ENCODE measurements at regions not wholly inside any gene's neighbourhood (a gene's known extent, or its start where the extent isn't known, plus 50 kb on each side); places are given as distances from the start of the nearest gene placed in this dataset.

DNA sequence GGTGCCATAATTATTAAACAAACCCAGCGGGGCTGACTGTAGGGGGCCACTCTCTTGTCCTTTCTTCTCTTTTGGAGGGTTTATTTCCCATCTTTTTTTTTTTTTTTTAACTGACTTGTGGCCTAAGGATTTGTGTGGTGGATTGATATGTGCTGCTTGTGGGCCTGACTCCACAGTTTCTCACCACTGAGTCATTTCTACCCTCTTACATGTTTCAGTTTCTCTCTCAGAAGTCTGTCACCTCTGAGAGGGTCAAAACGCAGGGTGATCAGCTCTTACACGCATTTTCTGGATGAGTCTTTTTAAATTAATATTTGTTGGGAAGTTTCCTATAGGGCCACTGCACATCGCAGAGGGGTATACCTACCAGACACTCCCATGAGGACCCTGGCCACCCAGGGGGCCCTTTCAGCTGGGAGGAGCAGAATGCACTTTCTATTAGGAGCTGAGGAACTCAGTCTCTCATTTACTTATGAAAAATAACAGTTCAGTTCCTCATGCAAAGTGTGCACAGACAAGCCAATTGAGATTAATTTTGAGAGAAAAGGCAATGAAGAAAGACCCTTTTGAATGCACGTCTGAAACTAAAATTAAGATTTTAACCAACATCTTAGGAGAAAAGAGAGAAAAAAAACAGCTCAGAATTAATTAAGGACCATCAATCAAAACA lies 407.9 kb downstream of the TECRL start:
- no peak for TF ChIP-seq CTCF (IDR thresholded peaks at IDR 0.05)
- no peak for TF ChIP-seq POLR2A (IDR thresholded peaks at IDR 0.05)

Measured in testis (tissue), 2 donors.